ENCODE measurements at regions not wholly inside any gene's neighbourhood (a gene's known extent, or its start where the extent isn't known, plus 50 kb on each side); places are given as distances from the start of the nearest gene placed in this dataset.

DNA sequence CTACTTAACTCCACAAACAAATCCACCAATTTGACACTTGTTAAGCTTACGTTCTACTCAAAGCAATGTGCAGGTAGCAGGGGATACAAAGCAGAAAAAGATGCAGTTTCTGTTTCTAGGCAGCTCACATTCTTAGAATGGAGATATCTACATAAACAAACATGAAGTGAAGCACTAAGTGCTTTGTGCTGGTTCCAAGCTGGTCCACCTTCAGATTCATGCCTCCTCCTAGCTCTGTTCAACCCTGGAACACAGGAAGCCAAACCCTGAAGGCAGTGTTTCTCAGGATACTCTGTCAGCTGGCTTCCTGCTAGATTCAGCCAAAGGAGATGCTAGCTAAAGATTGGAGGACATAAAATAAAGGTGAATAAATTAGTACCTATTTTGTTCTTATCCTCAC lies 55.3 kb upstream of the NOL4 start:
- no peak overlapping the region for H3K4me3 ChIP-seq (ENCODE audit: low read depth, low read length)
- DNase-seq (ENCODE audit: low read depth): no peak
- TF ChIP-seq, protein P1, sequence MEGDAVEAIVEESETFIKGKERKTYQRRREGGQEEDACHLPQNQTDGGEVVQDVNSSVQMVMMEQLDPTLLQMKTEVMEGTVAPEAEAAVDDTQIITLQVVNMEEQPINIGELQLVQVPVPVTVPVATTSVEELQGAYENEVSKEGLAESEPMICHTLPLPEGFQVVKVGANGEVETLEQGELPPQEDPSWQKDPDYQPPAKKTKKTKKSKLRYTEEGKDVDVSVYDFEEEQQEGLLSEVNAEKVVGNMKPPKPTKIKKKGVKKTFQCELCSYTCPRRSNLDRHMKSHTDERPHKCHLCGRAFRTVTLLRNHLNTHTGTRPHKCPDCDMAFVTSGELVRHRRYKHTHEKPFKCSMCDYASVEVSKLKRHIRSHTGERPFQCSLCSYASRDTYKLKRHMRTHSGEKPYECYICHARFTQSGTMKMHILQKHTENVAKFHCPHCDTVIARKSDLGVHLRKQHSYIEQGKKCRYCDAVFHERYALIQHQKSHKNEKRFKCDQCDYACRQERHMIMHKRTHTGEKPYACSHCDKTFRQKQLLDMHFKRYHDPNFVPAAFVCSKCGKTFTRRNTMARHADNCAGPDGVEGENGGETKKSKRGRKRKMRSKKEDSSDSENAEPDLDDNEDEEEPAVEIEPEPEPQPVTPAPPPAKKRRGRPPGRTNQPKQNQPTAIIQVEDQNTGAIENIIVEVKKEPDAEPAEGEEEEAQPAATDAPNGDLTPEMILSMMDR (IDR thresholded peaks at IDR 0.05; ENCODE audit: insufficient read depth, low read depth, low read length): no peak

DNA sequence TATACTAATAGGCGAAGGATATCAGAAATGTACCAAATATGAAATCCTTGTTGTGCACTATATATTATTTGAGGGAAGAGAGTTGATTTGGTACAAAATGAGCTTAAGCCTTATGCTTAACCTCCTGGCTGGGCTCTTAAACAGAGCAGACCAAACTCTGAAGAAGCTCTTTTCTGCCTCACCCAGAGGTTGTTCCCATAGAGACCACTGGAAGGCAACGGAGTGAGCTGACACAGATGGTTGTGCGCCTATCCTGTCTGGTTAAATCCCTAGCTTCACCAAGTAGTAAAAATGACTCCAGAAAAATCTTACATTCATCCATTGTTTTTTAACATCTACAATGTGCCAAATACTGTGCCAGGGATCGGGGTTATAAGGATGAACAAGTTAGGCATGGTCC lies 55.9 kb upstream of the NOL4 start:
- no peak overlapping the region for H3K4me3 ChIP-seq (ENCODE audit: low read depth, low read length)
- no peak for DNase-seq (ENCODE audit: low read depth)
- TF ChIP-seq, protein P1 (IDR thresholded peaks at IDR 0.05; ENCODE audit: insufficient read depth, low read depth, low read length): no peak

DNA sequence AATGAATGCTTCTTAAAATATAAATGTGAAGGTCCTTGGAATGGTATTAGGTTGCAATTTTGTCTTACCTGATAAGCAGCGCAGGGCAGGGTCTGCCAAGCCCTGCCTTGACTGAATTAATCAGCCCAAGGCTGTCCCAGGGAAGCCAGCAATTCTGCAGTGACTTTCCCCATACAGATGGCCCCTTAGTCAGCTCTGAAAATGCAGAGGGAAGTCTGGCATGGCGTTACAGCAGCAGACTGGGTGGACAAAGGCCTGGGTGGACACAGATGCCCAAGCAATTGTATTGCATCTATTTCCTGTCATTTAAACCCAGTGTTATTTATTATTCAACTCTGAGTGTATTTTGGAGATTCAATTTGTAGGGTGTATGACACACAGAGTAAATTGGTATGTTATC lies 56.6 kb upstream of the NOL4 start:
- TF ChIP-seq, protein P1 (IDR thresholded peaks at IDR 0.05; ENCODE audit: insufficient read depth, low read depth, low read length): no peak
- DNase-seq (ENCODE audit: low read depth): no peak
- H3K4me3 ChIP-seq (ENCODE audit: low read depth, low read length): no peak overlapping the region

DNA sequence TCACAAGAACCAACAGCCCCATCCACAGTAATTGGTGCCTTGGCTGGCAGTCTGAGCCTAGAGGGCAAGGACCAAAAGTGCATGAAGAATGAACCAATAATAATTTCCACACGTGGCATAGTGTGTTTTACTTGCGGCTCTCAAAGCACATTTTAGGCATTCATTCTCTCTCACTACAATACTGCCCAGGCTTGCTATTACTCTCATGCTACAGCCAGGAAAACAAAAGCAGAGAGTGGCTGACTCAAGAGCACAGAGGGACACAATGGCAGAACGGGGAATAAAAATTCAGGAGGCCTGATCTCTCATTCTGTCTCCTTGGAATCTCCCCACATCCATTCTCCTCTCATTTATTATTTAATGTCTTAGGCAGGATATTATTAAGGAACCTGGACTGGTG lies 57.0 kb upstream of the NOL4 start:
- no peak for DNase-seq (ENCODE audit: low read depth)
- H3K4me3 ChIP-seq (ENCODE audit: low read depth, low read length): no peak overlapping the region
- TF ChIP-seq, protein P1 (IDR thresholded peaks at IDR 0.05; ENCODE audit: insufficient read depth, low read depth, low read length): no peak

DNA sequence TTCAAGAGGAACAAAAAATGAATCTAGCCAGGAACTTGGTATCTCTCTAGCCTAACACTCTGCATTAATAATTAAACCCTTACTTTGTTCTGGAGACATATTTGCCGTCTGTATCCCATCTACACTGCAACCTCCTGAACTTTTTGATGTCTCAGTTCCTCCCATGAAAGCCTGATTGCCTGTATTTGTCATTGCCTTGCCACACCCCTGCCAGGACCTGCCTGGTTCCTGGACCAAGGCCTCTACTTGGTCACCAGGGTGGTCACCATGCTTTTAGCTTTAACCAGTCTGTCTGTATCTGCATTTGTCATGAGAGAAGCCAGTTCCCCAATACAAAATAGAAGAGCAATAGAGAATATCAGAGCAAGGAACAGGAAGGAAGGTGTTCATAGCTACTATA lies 58.8 kb upstream of the NOL4 start:
- no peak for DNase-seq (ENCODE audit: low read depth)
- no peak overlapping the region for H3K4me3 ChIP-seq (ENCODE audit: low read depth, low read length)
- TF ChIP-seq, protein P1 (IDR thresholded peaks at IDR 0.05; ENCODE audit: insufficient read depth, low read depth, low read length): no peak

DNA sequence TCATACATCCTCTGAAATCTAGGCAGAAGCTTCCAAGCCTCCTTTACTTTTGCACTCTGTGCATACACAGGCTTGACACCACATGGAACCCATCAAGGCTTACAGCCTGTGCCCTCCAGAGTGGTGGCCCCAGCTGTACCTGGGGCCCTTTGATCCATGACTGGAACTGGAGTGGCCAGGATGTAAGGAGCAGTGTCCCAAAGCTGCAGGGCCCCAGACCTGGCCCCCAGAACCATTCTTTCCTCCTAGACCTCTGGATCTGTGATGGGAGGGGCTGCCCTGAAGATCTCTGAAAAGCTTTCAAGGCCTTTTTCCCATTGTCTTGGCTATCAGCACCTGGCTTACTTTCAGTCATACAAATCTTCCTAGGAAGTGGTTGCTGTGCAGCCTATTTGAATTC lies 63.1 kb upstream of the NOL4 start:
- no peak overlapping the region for H3K4me3 ChIP-seq (ENCODE audit: low read depth, low read length)
- no peak for DNase-seq (ENCODE audit: low read depth)
- TF ChIP-seq, protein P1 (IDR thresholded peaks at IDR 0.05; ENCODE audit: insufficient read depth, low read depth, low read length): no peak

DNA sequence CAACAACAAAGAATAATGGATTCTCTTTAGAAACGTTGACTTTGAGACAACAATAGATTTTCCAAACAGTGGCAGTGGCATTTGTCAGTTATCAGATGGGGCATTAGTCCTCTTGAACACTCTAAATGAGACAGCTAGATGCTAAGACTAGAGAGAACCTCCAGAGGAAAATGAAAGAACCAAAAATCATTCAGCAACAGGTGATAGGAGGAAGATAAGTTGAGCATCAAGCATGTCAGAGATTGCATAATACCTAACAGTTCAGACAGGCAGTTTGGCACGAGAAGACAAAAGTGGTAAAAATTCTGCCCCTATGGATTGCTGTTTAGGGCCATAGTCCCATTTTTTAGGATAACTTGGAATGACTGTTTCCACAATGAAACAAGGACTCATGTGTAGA lies 67.9 kb upstream of the NOL4 start:
- TF ChIP-seq, protein P1 (IDR thresholded peaks at IDR 0.05; ENCODE audit: insufficient read depth, low read depth, low read length): no peak
- DNase-seq (ENCODE audit: low read depth): no peak
- no peak overlapping the region for H3K4me3 ChIP-seq (ENCODE audit: low read depth, low read length)
